HG02798 (cell line): ENCODE measurements at regions not wholly inside any gene's neighbourhood (a gene's known extent, or its start where the extent isn't known, plus 50 kb on each side); places are given as distances from the start of the nearest gene placed in this dataset.

Experiments used
- ATAC-seq: cut with Tn5 transposase; IDR thresholded peaks from one replicate; pipeline ENCODE4 v1.9.1; 2021; ENCODE audit warnings: mild to moderate bottlenecking; ENCODE audit not compliant: unreplicated experiment, poor library complexity

DNA sequence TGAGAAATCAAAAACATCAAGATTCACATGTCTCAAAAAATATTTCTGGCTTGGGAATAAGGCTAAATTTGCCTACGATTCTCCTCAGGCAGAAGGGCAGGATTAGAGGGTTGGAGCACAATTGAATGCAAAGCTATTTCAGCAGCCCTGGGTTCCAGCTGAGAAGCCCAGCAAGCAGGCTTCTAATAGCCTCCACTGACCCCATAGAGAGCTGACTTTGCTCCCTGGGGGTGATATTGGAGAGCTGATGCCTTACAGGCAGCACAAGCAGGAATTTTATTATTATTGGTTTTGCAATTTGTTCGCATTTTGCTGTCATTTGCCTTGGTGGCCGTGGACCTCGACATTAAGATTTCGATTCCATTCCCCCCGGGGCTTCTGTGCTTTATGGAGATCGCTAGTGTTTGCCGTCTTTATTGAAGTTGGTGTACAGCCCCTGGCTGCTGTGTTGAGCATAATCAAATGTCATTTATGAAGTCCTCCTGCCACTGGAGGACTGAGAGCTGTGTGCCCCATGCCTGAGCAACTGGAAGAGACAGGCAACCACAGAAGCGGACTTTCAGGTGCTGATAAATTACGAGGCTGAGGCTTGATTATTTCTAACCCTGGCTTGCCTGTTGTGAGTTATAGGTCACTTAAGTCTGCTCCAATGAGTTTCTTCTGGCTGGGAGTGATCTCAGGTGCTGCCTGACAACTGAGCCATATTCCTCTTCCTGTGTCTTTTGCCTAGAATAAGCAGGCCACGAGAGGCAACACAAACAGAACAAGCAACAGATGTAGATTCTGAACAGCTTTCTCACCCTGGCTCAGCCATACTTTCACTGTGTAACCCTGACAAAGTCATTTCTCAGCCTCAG is 518.4 kb upstream of the CAMK1G start:
- ATAC-seq = no peak

DNA sequence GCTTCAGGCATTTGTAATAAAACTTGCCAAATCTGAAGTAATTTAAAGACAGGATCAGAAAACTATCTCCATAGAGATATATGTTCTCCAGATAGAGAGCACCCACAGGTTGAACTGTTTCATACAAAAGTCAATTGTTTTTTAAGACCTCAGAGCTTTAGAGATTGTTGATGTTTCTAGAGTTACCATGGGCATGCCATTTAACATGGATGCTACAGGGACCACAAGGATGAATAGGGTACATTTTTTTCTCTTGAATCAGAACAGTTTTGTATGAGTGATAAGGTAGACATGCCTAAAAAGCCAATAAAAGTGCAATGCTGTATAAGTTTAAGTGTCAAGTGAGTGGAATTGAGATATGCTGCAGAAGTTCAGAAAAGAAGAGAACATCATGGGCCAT is 511.0 kb upstream of the CAMK1G start:
- ATAC-seq = no peak

DNA sequence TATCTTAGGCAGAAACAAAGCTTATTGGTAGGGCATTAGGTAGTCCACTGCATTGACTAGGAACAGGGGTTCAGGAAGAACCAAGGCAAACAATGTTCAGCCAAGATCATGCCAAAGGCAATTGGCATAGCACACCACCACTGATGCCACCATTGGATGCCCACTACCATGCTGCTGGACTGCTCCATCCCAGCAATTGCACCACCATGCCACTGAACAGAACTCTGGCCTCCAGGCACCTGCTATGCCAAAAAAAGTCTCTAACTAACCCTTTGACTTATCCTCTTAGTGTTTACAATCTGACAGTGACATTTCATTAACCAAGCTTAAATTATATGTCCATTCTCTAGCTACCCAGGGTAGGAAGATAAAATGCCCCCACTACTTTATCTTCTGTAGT is 509.6 kb upstream of the CAMK1G start:
- ATAC-seq = no peak

DNA sequence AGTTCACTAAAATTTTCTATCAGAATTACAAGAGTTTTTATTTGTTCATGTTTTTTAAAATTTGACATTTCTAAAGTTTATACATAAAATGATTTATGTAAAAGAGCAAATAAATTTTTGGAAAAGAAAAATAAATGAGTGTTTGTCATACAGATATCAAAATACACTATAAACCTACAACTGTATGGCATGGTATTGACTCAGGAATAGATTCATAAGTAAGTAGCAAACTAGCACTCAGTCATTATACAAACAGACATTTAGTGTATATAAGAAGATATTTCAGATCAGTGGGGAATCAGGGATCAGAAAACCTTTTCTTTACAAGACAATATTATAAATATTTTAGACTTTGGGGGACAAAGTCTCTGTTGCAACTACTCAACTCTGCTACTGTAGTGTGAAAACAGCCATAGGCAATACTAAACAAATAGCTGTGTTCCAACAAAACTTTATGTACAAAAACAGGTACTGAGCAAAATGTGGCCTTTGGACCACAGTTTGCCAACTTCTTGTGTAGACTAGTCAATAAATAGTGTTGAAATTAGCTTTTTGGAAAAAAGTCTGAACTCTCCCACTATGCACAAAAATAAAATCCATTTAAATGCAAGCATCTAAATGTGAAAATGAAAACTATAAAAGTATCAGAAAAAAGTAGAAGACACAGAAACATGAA is 508.8 kb upstream of the CAMK1G start:
- ATAC-seq = no peak

DNA sequence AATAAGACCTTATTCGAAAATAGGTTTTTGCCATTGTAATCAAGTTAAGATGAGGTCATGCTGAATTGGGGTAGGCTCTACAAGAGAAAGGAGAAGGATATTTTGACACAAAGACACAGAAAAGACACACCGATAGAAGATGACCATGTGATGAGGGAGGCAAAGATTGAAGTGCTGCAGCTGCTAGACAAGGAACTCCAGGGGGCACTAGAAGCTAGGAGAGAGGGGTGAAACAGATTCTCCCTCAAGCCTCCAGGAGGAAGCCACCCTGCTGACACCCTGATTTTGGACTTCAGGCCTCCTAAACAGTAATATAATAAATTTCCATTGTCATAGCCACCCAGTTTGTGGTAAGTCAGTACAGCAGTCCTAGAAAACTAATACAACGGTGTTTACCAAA is 506.8 kb upstream of the CAMK1G start:
- peak; percentile 81 for ATAC-seq

DNA sequence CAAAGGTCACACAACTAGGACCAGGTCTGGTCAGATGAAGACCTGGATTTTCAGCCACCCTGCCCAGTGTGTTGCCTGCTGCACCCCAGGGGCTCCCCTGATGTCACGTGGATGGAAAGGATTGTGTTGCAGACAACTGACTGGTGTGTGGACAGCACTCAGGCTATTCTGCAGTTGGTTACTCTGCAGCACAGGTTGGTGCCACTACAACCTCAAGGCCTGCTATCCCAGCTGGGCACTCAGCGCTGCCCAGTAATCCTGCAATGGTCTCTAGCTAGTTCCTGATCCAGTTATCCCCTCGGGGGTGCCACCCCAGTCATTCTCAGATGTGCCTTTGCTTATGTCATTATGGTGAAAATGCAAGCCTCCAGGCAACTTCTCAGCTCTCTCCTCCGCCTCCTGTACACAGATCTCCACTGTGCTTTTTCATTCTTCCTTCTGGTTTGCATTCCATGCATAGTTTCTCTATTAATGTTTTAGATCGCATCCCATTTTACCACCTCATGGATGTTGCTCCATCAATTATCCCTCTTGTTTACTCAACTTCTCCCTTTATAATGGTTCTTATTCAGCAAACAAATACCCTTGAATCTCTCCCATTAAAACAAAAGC is 503.2 kb upstream of the CAMK1G start:
- no peak for ATAC-seq

DNA sequence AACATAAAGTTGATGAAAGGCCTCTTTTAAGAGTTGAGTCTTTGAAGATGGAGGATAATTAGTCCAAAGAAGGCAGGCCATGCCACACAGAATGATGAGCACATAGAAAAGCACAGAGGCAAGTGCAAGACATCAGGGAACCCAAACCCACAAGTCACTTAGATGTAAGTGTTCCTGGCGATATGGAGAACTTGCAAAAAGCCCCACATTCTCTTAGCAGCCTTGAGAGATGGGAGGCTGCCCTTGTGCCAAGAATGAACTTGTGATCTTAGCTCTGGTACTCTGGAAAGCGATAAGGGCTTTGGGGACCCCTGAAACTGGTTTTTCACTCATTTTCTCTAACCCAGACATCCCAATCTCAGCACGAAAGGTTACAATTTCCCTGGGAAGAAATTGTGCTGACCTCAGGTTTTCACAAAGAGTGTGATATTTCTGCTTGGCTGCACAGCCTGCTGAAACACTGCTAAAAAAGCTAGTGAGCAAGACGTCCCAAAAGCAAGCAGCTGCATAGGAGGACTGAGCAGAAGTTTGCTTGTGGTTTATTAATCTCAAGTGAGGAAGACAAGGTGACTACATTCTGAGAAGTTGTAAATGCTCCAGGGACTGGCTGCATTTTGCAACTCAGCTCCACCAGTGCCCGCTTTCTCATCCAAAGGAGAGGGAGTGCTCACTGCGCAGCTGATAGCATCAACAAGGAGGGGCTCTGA is 496.9 kb upstream of the CAMK1G start:
- peak; percentile 91 for ATAC-seq

DNA sequence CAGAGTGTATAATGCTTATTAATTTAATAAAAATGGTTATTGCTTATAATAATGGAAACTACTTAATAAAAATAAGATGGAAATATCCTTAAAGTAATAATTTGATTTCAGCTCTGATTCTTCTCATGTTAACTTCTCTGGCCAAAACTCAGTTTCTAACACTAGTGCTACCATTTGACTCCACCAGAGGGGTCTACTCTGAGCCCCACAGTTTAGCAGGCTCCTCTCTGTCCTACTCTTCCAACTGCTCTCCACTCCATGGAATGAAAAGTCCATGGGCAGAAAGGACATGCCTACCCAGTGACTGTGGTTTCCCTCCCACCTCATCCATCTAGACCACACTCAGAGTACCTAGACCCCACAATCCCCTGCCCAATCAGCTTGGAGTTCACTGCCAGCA is 489.1 kb upstream of the CAMK1G start:
- ATAC-seq = no peak

DNA sequence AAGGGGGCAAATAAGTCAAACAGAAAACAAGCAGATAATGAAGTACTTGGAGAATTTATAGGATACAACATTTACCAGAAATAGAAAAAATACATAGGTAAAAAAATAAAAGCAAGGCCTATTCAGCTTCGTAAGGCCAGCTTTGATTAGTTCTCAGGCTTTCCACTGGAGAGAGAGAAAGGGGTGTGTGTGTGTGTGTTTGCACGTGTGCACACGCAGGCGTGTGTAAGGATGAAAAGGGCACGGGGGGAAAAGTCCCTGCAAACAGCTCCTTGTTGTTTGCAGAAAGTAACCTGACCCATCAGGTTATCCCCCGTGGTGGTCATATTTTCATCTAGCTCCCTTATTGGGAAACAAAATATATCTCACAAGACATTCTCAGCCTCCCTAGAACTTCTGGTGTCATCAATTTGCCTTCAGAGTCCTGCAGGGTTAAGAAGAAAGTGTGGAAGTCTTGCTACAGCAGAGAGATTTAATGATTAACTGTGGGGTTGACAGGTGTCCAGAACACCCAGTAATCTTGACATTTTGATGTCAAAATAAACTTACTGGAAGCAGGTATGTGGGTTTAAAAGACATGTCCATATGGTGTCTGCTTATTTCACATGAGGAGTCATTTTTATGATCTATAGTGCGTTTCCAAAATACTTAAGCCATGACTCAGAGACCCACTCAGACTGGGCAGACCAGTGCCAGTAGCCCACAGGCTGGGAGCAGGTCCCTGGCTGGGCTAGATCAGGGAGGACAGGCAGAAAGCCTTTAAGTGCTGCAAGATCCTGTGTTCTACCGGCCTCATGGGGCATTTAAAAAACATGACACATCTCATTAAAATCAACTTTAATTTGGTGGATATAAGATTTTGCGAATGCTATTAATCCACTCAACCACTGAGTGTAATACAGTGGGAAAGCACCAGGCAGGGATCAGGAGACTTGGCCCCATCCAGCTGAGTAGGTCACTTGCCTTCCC is 487.6 kb upstream of the CAMK1G start:
- peak; percentile 70 for ATAC-seq

DNA sequence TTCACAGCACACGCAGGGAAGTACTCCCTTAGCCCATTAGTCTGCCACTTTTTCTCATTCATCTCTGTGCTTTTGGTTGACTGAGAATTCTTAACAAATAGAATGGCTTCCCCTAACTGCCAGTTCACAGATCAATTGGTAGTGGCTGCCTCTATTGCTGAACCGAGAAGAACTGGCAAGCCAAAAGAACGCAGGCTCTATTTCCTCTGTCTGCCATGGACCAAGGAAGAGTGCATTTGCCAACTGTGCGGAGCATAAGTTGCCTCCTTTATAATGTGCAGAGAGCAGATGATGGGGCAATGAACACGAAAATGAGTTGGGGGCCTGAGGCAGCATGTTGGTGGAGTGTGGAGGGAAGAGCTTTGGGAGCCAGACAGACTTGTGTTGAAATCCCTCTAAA is 483.1 kb upstream of the CAMK1G start:
- ATAC-seq = no peak

DNA sequence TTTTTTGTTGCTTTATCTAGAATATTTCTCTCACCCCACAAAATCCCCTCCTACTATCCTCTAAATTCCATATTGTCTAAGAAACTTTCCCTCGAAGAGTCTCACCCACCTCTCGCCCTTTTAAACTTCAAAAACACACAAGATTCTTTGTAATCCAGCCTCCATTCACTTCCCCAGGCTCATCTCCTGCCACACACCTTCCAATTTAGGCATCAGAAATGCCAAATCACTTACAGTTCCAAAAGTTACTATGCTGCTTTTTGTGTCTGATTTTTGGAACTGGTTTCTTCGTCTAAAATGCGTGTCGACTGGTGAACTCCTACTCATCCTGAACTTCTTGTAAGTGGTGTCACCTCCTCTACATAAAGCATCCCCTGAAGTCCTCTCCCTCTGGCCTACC is 482.4 kb upstream of the CAMK1G start:
- ATAC-seq = no peak

DNA sequence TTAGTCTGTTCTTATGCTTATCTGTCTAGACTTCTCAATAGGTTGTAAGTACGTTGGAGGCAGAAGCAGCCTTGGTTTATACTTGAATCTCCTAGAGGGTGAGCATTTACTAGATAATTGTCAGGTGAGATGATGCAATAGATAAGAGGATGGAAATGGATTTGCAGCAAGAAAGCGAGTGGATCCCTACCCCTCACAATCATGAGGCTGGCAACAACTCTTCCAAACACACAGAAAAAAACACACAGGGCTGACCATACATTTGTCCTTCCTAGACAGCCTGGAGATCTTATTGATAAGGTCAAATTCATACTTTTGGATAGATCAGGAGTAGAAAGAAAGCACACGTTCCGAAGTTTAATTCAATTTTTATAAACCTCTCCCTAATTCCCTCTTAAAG is 481.4 kb upstream of the CAMK1G start:
- no peak for ATAC-seq

DNA sequence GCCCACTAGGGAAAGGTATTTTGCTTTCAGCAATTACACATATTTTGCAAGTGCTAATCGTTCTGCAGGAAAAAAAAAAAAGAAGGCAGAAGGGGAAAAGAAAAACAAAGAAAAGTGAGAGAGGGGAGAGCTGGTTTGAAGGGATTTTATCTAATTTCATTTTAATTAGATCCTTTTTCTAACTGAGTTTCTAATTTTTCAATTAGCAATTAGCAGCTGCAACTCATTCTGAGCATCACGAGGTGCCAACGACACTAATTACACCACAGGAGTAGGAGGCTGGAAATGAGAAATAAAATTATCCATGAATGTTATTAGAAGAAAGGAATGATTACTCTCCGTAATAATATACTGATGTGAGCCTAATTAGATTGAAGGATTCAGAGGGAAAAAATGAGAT is 481.0 kb upstream of the CAMK1G start:
- no peak for ATAC-seq

DNA sequence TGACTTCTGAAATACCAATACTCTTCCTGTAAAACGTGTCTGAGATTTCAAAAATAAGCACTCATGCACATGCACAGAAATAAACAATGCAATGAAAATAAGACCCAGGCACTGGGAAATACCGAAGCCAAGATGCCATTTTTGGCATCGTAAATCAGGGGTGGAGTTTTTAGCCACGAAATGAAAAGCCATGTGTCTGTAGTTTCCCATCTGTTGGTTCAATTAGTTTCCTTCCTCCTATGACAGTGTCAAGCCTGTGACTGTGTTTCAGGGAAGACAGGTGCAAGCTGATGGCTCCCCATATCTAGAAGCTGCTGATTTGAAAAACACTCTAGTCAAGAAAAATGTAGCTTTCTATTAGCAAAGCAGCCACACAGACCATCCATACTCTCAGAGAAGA is 480.4 kb upstream of the CAMK1G start:
- ATAC-seq = peak; percentile 51

DNA sequence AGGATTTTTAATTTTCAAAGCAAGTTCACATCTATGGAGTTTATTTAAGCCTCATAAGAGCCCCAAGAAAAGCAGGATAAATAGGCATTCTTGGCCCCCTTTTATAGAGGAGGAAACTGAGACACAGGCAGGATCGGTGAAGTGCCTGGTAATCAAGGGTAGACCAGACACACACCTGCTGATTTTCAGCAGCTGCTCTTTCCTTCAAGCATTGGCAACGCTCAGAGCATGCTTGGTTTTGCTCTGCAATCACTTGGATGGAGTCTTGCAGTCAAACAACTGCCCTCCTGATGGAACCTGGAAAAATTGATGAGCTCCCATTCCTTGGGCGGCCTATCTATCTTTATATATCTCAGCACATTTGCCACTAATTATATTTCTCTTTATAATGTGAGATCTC is 478.9 kb upstream of the CAMK1G start:
- ATAC-seq = no peak

DNA sequence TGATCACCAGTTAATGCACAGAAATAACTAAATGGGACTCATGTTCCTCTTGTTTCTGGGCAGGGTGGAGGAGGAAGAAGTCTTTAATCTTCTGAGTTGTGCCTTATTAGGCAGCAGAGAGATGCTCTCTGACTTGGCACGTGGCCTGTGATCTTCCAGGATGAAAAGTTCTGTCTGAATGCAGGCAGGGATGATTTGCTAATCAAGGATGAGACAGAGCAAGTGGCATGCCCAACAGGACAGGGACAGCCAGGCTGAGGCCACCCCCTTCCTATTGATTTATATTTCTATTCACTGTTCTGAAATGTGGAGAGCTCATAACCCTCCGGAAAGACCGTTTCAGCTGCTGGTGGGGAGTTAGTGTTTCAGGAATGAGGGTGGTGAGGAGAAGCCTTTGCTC is 477.8 kb upstream of the CAMK1G start:
- no peak for ATAC-seq

DNA sequence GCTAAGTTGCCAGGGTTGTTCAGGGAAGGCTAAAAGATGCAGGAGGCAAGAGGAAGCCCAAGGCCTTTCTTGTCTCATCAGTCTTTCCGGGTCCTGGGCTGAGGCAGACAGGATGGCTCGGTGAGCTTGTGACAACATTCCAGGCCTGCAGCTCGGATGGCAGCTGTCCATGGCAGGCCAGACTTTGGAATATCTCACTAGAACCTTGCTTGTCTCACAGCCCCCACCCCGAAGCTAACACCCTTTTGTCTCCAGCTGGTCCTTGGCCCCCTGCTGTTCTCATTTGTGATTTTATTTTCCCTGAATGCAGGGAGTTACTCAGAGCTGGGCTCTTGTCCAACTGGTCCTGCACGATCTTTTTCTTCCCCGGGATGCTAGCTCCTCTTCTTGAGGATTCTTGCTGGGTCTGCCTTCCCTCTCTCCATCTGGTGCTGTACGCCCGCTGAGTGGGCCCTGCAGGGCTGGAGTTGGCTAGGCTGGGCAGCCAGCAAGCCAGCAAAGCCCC is 477.2 kb upstream of the CAMK1G start:
- ATAC-seq = no peak

DNA sequence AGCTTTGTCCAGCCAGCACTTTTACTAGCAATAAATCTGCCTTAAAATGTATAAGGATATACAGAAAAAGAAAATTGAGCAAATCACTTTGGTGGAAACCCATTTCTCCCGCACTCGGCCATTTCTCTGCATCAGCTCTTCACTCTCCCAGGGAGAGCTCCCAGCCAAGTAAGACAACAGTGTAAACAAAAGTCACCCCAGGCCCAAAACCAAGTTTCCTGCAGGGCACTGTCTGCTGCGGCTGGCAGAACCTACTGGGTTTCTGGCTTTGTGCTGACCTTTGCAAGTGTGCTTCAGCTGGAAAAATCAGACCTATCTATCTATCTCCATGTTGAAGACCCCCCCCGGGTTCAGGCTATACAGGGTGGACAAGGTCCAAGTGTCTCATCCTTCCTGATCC is 476.7 kb upstream of the CAMK1G start:
- ATAC-seq = no peak

DNA sequence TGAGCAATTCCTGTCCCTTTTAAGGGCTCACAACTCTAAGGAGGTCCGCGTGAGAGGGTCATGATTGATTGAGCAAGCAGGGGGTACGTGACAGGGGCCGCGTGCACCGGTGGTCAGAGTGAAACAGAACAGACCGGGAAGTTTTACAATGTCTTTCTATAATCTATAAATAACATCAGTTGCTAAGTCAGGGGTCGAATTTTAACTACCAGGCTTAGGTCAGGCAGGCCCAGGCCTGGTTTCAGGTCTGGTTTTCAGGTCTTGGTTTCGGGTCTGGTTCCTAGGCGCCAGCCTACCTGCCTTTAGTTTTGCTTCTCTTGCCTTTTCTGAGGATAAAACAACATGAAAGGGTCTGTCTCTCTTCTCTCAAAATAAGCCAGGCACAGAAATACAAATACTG is 476.0 kb upstream of the CAMK1G start:
- peak; percentile 49 for ATAC-seq
